ENCODE measurements at regions not wholly inside any gene's neighbourhood (a gene's known extent, or its start where the extent isn't known, plus 50 kb on each side); places are given as distances from the start of the nearest gene placed in this dataset.

DNA sequence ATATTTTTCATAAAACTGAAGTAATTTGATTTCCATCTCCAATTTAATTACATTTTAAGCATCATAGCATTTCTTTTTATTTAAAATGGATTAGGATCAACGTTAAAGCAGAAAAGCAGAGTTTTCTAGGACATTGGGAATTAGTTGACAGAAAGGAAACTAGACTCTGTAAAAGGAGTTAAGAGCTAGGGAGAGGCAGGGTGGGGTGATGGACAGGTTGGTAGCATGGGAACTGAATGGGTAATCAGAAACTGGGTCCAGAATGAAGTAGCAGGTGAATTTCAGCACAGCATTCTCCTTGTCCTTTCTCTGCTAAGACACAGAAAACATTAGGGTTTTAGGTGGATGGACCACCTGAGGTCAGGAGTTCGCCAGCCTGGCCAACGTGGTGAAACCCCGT, 97.6 kb downstream of the ANAPC4 start:
- Mint-ChIP-seq H3K27me3 (ENCODE audit: low read depth) (no peaks in the 10 kb centered on the region), H3K4me3 (no peak overlapping the region), H3K4me1 (ENCODE audit: low read depth) (no peaks in the 10 kb centered on the region), H3K27ac (no peak overlapping the region), H3K9me3 (peaks cover 9% of the 10 kb centered on the region), H3K36me3 (ENCODE audit: low read depth) (peaks cover 3% of the 10 kb centered on the region)
- no peak for DNase-seq
- CTCF ChIA-PET, result no interaction called here
- intact Hi-C loops (cut with micrococcal nuclease), result no loop called here

DNA sequence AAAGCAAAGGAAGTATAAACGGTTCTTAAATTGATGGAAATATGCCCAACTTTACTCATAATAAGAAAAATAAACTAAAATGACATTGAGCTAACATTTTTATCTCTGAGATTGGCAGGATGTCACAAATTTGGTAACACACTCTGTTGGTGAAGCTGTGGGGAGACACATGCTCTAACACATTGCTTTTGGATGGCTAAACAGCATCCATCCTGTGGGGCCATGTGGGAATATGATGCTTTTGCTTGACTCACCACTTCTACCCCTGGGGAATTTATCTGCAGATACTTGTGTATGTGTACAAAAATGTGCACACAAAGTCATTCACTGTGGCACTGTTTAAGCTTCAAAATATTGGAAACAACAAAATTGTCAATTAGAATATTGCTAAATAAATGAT, 100.2 kb downstream of the ANAPC4 start:
- H3K9me3 Mint-ChIP-seq, result peaks cover 4% of the 10 kb centered on the region
- CTCF ChIA-PET, result no interaction called here
- H3K36me3 Mint-ChIP-seq (ENCODE audit: low read depth), result no peaks in the 10 kb centered on the region
- no peaks in the 10 kb centered on the region for H3K27me3 Mint-ChIP-seq (ENCODE audit: low read depth)
- H3K4me1 Mint-ChIP-seq (ENCODE audit: low read depth), result no peaks in the 10 kb centered on the region
- no peak overlapping the region for H3K27ac Mint-ChIP-seq
- no peak for DNase-seq
- intact Hi-C loops (cut with micrococcal nuclease), result no loop called here
- H3K4me3 Mint-ChIP-seq, result no peak overlapping the region

DNA sequence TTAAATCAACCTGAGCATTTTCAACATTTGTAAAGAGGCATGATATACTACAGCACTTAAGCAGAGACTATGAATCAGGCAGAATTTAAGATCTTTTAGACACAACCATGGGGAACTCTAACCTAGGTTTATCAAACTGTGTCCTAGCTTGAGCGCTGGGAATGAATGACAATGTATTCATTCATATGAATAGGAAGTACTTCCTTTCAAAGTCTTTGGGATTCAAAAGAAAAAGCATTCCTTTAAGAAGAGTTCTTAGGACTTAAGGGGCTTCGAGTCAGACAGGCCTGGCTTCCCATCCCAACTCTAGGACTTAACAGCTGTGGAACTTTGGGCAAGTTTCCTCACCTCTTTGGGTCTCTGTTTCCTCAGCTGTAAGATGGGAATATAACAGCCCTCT, 104.6 kb downstream of the ANAPC4 start:
- CTCF ChIA-PET, result no interaction called here
- no peak for DNase-seq
- no peak overlapping the region for H3K27ac Mint-ChIP-seq
- no peak overlapping the region for H3K4me3 Mint-ChIP-seq
- H3K36me3 Mint-ChIP-seq (ENCODE audit: low read depth), result no peaks in the 10 kb centered on the region
- intact Hi-C loops (cut with micrococcal nuclease), result no loop called here
- H3K27me3 Mint-ChIP-seq (ENCODE audit: low read depth), result peaks cover 3% of the 10 kb centered on the region
- H3K4me1 Mint-ChIP-seq (ENCODE audit: low read depth), result no peaks in the 10 kb centered on the region
- peaks cover 4% of the 10 kb centered on the region for H3K9me3 Mint-ChIP-seq

DNA sequence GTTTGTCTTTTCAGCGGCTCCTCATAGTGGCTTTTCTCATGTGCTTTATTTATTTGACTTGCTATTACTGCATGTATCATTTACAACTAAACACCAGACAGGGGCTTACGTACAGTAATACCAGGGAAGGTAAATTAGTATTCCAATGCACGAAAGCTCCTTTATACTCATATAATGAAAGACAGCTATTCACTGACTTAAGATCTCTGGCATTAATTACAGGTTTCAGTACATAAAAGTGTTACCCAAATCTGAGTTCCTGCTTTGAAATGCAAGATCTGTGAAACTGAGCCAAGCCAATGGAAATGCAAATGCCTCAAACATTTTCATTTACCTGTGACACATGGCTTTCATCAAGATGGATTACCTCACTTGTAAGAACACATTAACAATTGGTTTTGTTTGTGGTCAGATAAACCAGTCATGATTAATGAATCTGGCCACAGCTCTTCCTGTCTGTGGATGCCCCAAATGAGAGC, 107.2 kb downstream of the ANAPC4 start:
- no peaks in the 10 kb centered on the region for H3K36me3 Mint-ChIP-seq (ENCODE audit: low read depth)
- no peak overlapping the region for H3K4me3 Mint-ChIP-seq
- no peak overlapping the region for H3K27ac Mint-ChIP-seq
- no peak for DNase-seq
- peaks cover 7% of the 10 kb centered on the region for H3K9me3 Mint-ChIP-seq
- CTCF ChIA-PET, result no interaction called here
- peaks cover 5% of the 10 kb centered on the region for H3K27me3 Mint-ChIP-seq (ENCODE audit: low read depth)
- no peaks in the 10 kb centered on the region for H3K4me1 Mint-ChIP-seq (ENCODE audit: low read depth)
- intact Hi-C loops (cut with micrococcal nuclease), result no loop called here

DNA sequence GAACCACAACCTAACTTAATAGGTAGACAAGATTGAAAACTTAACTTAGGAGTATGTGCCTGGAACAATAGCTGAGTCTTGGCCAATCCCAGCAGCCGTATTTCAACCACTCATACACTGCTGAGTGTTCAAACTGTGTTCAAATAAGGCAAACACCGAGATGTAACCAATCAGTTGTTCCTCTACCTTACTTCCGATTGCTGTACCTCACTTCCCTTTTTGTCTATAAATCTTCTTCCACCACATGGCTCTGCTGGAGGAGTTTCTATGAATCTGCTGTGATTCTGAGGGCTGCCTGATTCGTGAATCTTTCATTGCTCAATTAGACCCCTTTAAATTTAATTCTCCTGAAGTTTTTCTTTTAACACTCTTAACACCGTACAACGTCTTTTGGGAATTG, 108.0 kb downstream of the ANAPC4 start:
- H3K36me3 Mint-ChIP-seq (ENCODE audit: low read depth), result no peaks in the 10 kb centered on the region
- CTCF ChIA-PET, result no interaction called here
- no peak for DNase-seq
- no peak overlapping the region for H3K4me3 Mint-ChIP-seq
- intact Hi-C loops (cut with micrococcal nuclease), result no loop called here
- H3K27ac Mint-ChIP-seq, result no peak overlapping the region
- peaks cover 5% of the 10 kb centered on the region for H3K27me3 Mint-ChIP-seq (ENCODE audit: low read depth)
- peaks cover 7% of the 10 kb centered on the region for H3K9me3 Mint-ChIP-seq
- no peaks in the 10 kb centered on the region for H3K4me1 Mint-ChIP-seq (ENCODE audit: low read depth)

GRCh38 chr4:25486171-25486570, 109.1 kb downstream of the ANAPC4 start:
- CTCF ChIA-PET, result no interaction called here
- no peak for DNase-seq
- H3K9me3 Mint-ChIP-seq, result peaks cover 7% of the 10 kb centered on the region
- intact Hi-C loops (cut with micrococcal nuclease), result no loop called here
- no peaks in the 10 kb centered on the region for H3K36me3 Mint-ChIP-seq (ENCODE audit: low read depth)
- H3K4me1 Mint-ChIP-seq (ENCODE audit: low read depth), result no peaks in the 10 kb centered on the region
- H3K4me3 Mint-ChIP-seq, result no peak overlapping the region
- H3K27ac Mint-ChIP-seq, result no peak overlapping the region
- H3K27me3 Mint-ChIP-seq (ENCODE audit: low read depth), result peaks cover 5% of the 10 kb centered on the region

DNA sequence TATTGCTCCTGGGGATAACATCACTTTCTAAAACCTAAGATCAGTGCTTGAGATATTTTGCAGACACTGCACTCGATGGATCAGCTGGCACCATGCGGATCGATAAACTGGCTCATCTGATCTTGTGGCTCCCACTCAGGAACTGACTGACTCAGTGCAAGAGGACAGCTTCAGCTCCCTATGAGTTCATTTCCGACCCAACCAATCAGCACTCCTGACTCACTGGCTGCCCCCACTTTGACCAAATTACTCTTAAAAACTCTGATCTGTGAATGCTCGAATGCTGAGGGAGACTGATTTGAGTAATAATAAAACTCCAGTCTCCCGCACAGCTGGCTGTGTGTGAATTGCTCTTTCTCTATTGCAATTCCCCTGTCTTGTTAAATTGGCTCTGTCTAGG, 110.1 kb downstream of the ANAPC4 start:
- Mint-ChIP-seq H3K4me3 (no peak overlapping the region), H3K36me3 (ENCODE audit: low read depth) (no peaks in the 10 kb centered on the region), H3K27me3 (ENCODE audit: low read depth) (peaks cover 5% of the 10 kb centered on the region), H3K4me1 (ENCODE audit: low read depth) (no peaks in the 10 kb centered on the region), H3K27ac (no peak overlapping the region), H3K9me3 (peaks cover 7% of the 10 kb centered on the region)
- intact Hi-C loops (cut with micrococcal nuclease), result no loop called here
- CTCF ChIA-PET, result interaction anchor here (0.7 kb wide), 1 partner anchor 482 kb away, joined by 3 read pairs; no protein-coding TSS in a partner anchor
- DNase-seq, result no peak

GRCh38 chr4:25489253-25489797, 112.3 kb downstream of the ANAPC4 start:
- no peak for DNase-seq
- CTCF ChIA-PET, result no interaction called here
- Mint-ChIP-seq H3K27me3 (ENCODE audit: low read depth) (peaks cover 5% of the 10 kb centered on the region), H3K4me1 (ENCODE audit: low read depth) (no peaks in the 10 kb centered on the region), H3K27ac (no peak overlapping the region), H3K36me3 (ENCODE audit: low read depth) (no peaks in the 10 kb centered on the region), H3K9me3 (peaks cover 12% of the 10 kb centered on the region), H3K4me3 (no peak overlapping the region)
- intact Hi-C loops (cut with micrococcal nuclease), result no loop called here

- Mint-ChIP-seq H3K27ac (no peak overlapping the region), H3K9me3 (peaks cover 5% of the 10 kb centered on the region), H3K4me1 (ENCODE audit: low read depth) (no peaks in the 10 kb centered on the region), H3K4me3 (no peak overlapping the region), H3K36me3 (ENCODE audit: low read depth) (no peaks in the 10 kb centered on the region), H3K27me3 (ENCODE audit: low read depth) (no peaks in the 10 kb centered on the region)
- intact Hi-C loops (cut with micrococcal nuclease), result no loop called here
- DNase-seq, result no peak
- CTCF ChIA-PET, result interaction anchor here (0.6 kb wide), 2 partner anchors 43 to 834 kb away, joined by 3 read pairs; no protein-coding TSS in a partner anchor
These were observed 116.4 kb downstream of the ANAPC4 start for GRCh38 chr4:25493466-25493865.

- CTCF ChIA-PET, result interaction anchor here (0.6 kb wide), 1 partner anchor 834 kb away, joined by 3 read pairs; no protein-coding TSS in a partner anchor
- Mint-ChIP-seq H3K9me3 (peaks cover 5% of the 10 kb centered on the region), H3K4me3 (no peak overlapping the region), H3K27me3 (ENCODE audit: low read depth) (no peaks in the 10 kb centered on the region), H3K4me1 (ENCODE audit: low read depth) (no peaks in the 10 kb centered on the region), H3K36me3 (ENCODE audit: low read depth) (no peaks in the 10 kb centered on the region), H3K27ac (no peak overlapping the region)
- intact Hi-C loops (cut with micrococcal nuclease), result no loop called here
- DNase-seq, result no peak
These were observed 117.1 kb downstream of the ANAPC4 start for GRCh38 chr4:25494166-25494565.

DNA sequence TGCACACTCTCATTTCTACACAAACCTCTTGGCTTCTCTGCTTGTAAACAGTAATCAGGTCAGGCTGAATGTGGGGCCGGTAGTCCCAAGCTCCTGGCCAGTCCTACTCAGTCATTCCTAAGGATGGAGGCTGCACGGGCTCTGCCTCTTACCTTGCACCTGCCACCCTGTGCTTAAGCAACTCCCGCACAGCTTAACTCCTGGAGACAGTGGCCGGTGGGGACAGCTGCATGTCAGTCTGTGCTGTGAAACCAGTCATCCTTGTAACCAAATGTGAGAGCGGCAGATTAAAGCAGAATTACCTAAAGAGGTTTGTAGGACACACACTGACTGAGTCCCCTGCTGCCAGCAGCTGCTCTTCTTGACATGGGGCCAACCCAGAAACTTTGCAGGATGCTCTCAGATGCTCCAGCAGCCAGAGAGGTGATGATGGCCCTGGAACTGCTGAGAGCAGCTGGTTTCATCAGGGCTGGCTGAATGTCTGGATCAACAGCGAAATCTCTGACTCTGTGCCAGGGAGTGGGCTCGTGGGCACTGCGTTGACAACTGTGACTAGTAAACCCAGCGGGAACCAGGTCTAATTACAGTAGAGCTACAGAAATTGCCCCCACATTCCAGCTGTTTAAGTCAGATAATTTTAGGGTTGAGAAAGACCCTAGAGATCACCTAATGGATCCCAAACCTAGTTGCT, 123.7 kb downstream of the ANAPC4 start:
- Mint-ChIP-seq H3K36me3 (ENCODE audit: low read depth) (no peaks in the 10 kb centered on the region), H3K27ac (no peak overlapping the region), H3K9me3 (no peaks in the 10 kb centered on the region), H3K27me3 (ENCODE audit: low read depth) (no peaks in the 10 kb centered on the region), H3K4me3 (no peak overlapping the region), H3K4me1 (ENCODE audit: low read depth) (no peaks in the 10 kb centered on the region)
- DNase-seq, result no peak
- intact Hi-C loops (cut with micrococcal nuclease), result no loop called here
- CTCF ChIA-PET, result no interaction called here

DNA sequence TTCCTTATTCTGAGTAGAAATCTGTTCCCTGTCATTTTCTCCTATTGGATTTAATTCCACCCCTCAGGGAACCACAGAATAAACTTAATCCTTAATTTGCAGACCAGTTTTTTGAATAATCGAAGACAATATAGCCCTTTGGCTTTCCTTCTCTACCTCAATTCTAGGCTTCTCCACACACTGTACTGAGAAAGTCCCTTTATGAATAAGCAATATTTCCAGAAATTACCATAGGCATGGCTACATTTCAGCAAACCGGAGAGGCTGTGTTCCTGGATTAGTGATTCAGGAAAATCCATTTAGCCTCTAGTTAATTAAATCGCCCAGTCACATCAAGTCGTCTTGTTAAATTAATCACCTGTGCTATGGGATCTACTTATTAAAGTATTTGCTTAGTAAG, 125.1 kb downstream of the ANAPC4 start:
- Mint-ChIP-seq H3K4me1 (ENCODE audit: low read depth) (no peaks in the 10 kb centered on the region), H3K9me3 (no peaks in the 10 kb centered on the region), H3K36me3 (ENCODE audit: low read depth) (no peaks in the 10 kb centered on the region), H3K27me3 (ENCODE audit: low read depth) (no peaks in the 10 kb centered on the region), H3K4me3 (no peak overlapping the region), H3K27ac (no peak overlapping the region)
- CTCF ChIA-PET, result no interaction called here
- no peak for DNase-seq
- intact Hi-C loops (cut with micrococcal nuclease), result no loop called here

DNA sequence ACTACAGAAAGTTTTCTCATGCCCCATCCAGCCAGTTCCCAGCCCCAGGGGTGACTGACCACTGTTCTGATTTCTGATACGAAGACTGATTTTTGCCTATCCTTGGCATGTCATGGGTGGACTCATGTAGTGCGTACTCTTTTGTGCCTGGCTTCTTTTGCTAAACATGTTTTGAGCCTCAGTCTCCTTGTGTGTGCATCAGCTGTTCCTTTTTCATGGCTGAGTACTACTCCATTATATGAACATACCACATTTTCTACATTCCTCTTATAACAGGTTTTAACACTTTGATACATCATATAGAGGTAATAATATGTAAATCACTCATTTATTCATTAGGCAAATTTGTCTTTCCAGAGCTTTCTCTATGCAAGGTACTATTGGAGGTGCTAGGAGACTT, 126.7 kb downstream of the ANAPC4 start:
- H3K27ac Mint-ChIP-seq, result no peak overlapping the region
- H3K36me3 Mint-ChIP-seq (ENCODE audit: low read depth), result no peaks in the 10 kb centered on the region
- DNase-seq, result no peak
- CTCF ChIA-PET, result no interaction called here
- intact Hi-C loops (cut with micrococcal nuclease), result no loop called here
- no peaks in the 10 kb centered on the region for H3K4me1 Mint-ChIP-seq (ENCODE audit: low read depth)
- H3K4me3 Mint-ChIP-seq, result no peak overlapping the region
- no peaks in the 10 kb centered on the region for H3K27me3 Mint-ChIP-seq (ENCODE audit: low read depth)
- H3K9me3 Mint-ChIP-seq, result no peaks in the 10 kb centered on the region
